Caco-2 (cell line): ENCODE measurements at regions not wholly inside any gene's neighbourhood (a gene's known extent, or its start where the extent isn't known, plus 50 kb on each side); places are given as distances from the start of the nearest gene placed in this dataset.
A peak's percentile ranks its signal among the peaks of the same experiment; 100 is the strongest.

ENCODE experiments used
- BruUV-seq: library from RNA; stranded (reverse); fragments of 400-500 nt; replicated peaks from 2 replicates; lab custom pipeline; 2021; lab: Mats Ljungman, UMichigan
- CTCF ChIA-PET: fragments of 300-600 bp; sonication (Branson Sonifier 250); formaldehyde crosslinking; loops from one replicate; lab custom pipeline; 2022; ENCODE audit warnings: antibody characterized with exemption; lab: Charles Lee
- POLR2A ChIA-PET: fragments of 300-600 bp; sonication (Branson Sonifier 250); formaldehyde crosslinking; loops from one replicate; lab custom pipeline; 2022; ENCODE audit warnings: antibody characterized with exemption; lab: Charles Lee
- DNase-seq, 2 experiments: peaks; one replicate each; pipeline versions ENCODE4 v3.0.0 to v3.0.0-alpha.2; 2020 to 2022
- H3K27me3 ChIP-seq: replicated peaks from 2 replicates; pipeline ENCODE4 v1.6.0; 2011; ENCODE audit warnings: low read length; ENCODE audit not compliant: control insufficient read depth, insufficient read depth
- H3K36me3 ChIP-seq: 2 replicates; pipeline ENCODE4 v1.5.1; 2011; ENCODE audit warnings: low read length; ENCODE audit not compliant: control insufficient read depth, insufficient read depth
- H3K4me1 ChIP-seq: fragments of 250-450 bp; sonication (Bioruptor Pico); 2 replicates; pipeline ENCODE4 v1.5.1; 2020; ENCODE audit warnings: mild to moderate bottlenecking
- H3K4me3 ChIP-seq: 2 replicates; pipeline ENCODE4 v1.5.1; 2011; ENCODE audit warnings: low read depth, mild to moderate bottlenecking, control low read depth, low read length
- H3K9me3 ChIP-seq: fragments of 250-450 bp; sonication (Bioruptor Pico); 2 replicates; pipeline ENCODE4 v1.5.1; 2020; ENCODE audit warnings: mild to moderate bottlenecking, moderate library complexity
- H3K27ac Mint-ChIP-seq: one replicate; pipeline ENCODE4 v1.8.0; 2022; ENCODE audit warnings: mixed read lengths; ENCODE audit not compliant: unreplicated experiment
- H3K27me3 Mint-ChIP-seq: one replicate; pipeline ENCODE4 v1.8.0; 2022; ENCODE audit warnings: mixed read lengths; ENCODE audit not compliant: insufficient read depth, unreplicated experiment
- H3K36me3 Mint-ChIP-seq: one replicate; pipeline ENCODE4 v1.8.0; 2022; ENCODE audit warnings: mild to moderate bottlenecking, mixed read lengths; ENCODE audit not compliant: insufficient read depth, unreplicated experiment
- H3K4me1 Mint-ChIP-seq: one replicate; pipeline ENCODE4 v1.8.0; 2022; ENCODE audit warnings: low read depth, mixed read lengths; ENCODE audit not compliant: unreplicated experiment
- H3K4me3 Mint-ChIP-seq: one replicate; pipeline ENCODE4 v1.8.0; 2022; ENCODE audit warnings: mild to moderate bottlenecking, moderate library complexity, mixed read lengths; ENCODE audit not compliant: unreplicated experiment
- H3K9me3 Mint-ChIP-seq: one replicate; pipeline ENCODE4 v1.8.0; 2022; ENCODE audit warnings: mixed read lengths; ENCODE audit not compliant: unreplicated experiment
- CTCF ChIP-seq, 2 experiments: fragments of 200-600 bp in 1 of 2; IDR thresholded peaks; 1 replicate in 1 of 2; 2 replicates in 1 of 2; pipeline versions ENCODE4 v1.5.1 to v1.8.0; 2011 to 2022; ENCODE audit warnings: antibody characterized with exemption in 1 of 2, control low read depth in 1 of 2, inconsistent platforms in 1 of 2, low read depth in 1 of 2, low read length in 1 of 2, mild to moderate bottlenecking in 1 of 2, moderate library complexity in 1 of 2; ENCODE audit not compliant: insufficient read depth in 1 of 2, severe bottlenecking in 1 of 2, unreplicated experiment in 1 of 2
- intact Hi-C: fragments of 100-400 bp; cut with micrococcal nuclease; formaldehyde crosslinking; loops from one replicate; pipeline ENCODE4 v1.10.0; 2022; ENCODE audit not compliant: unreplicated experiment

- no peak for TF ChIP-seq CTCF (IDR thresholded peaks at IDR 0.05; ENCODE audit: insufficient read depth in 1 of 2, low read depth in 1 of 2, low read length in 1 of 2, severe bottlenecking in 1 of 2, unreplicated experiment in 1 of 2)
- H3K36me3 Mint-ChIP-seq = no peaks in the 10 kb centered on the region
- no TSS peak for BruUV-seq
- intact Hi-C loops = no loop called here
- no peaks in the 10 kb centered on the region for H3K9me3 Mint-ChIP-seq
- H3K4me1 ChIP-seq = no peaks in the 10 kb centered on the region
- H3K36me3 ChIP-seq = no peaks in the 10 kb centered on the region
- H3K9me3 ChIP-seq = no peaks in the 10 kb centered on the region
- H3K27me3 Mint-ChIP-seq = peaks cover 25% of the 10 kb centered on the region
- no peak overlapping the region for H3K4me3 ChIP-seq
- H3K27ac Mint-ChIP-seq = no peak overlapping the region
- CTCF ChIA-PET = no interaction called here
- POLR2A ChIA-PET = no interaction called here
- H3K4me3 Mint-ChIP-seq = no peak overlapping the region
- H3K27me3 ChIP-seq = no peaks in the 10 kb centered on the region; the same call in none of the 2 replicates
- no peaks in the 10 kb centered on the region for H3K4me1 Mint-ChIP-seq
- peak in 1 of 2 experiments; percentile 37 for DNase-seq
Measured at GRCh38 chr20:43838703-43839060, 76.0 kb upstream of the TOX2 start.

- H3K27me3 ChIP-seq = no peaks in the 10 kb centered on the region; the same call in none of the 2 replicates
- peaks cover 22% of the 10 kb centered on the region for H3K27me3 Mint-ChIP-seq
- ChIA-PET CTCF (no interaction called here), POLR2A (no interaction called here)
- no peaks in the 10 kb centered on the region for H3K4me1 ChIP-seq
- H3K36me3 Mint-ChIP-seq = no peaks in the 10 kb centered on the region
- H3K4me3 Mint-ChIP-seq = no peak overlapping the region
- H3K4me1 Mint-ChIP-seq = no peaks in the 10 kb centered on the region
- intact Hi-C loops = no loop called here
- no peak overlapping the region for H3K4me3 ChIP-seq
- TF ChIP-seq CTCF (IDR thresholded peaks at IDR 0.05; ENCODE audit: insufficient read depth in 1 of 2, low read depth in 1 of 2, low read length in 1 of 2, severe bottlenecking in 1 of 2, unreplicated experiment in 1 of 2) = no peak
- no peaks in the 10 kb centered on the region for H3K9me3 ChIP-seq
- H3K27ac Mint-ChIP-seq = no peak overlapping the region
- no TSS peak for BruUV-seq
- peak in 1 of 2 experiments; percentile 38 for DNase-seq
- no peaks in the 10 kb centered on the region for H3K36me3 ChIP-seq
- H3K9me3 Mint-ChIP-seq = no peaks in the 10 kb centered on the region
Measured at GRCh38 chr20:43837856-43838702, 76.6 kb upstream of the TOX2 start.

- Mint-ChIP-seq H3K36me3 (no peaks in the 10 kb centered on the region), H3K27me3 (peaks cover 31% of the 10 kb centered on the region), H3K9me3 (no peaks in the 10 kb centered on the region), H3K4me3 (no peak overlapping the region), H3K27ac (no peak overlapping the region), H3K4me1 (no peaks in the 10 kb centered on the region)
- Histone ChIP-seq H3K36me3 (no peaks in the 10 kb centered on the region), H3K4me3 (no peak overlapping the region), H3K27me3 (peaks cover 2% of the 10 kb centered on the region), H3K9me3 (no peaks in the 10 kb centered on the region), H3K4me1 (no peaks in the 10 kb centered on the region)
- ChIA-PET POLR2A (no interaction called here), CTCF (no interaction called here)
- BruUV-seq = no TSS peak
- no peak for TF ChIP-seq CTCF (IDR thresholded peaks at IDR 0.05; ENCODE audit: insufficient read depth in 1 of 2, low read depth in 1 of 2, low read length in 1 of 2, severe bottlenecking in 1 of 2, unreplicated experiment in 1 of 2)
- intact Hi-C loops = no loop called here
- DNase-seq = peak in 1 of 2 experiments; percentile 25
Measured at GRCh38 chr20:43836790-43837189, 77.9 kb upstream of the TOX2 start.
